IMR-90 (cell line): ENCODE measurements at regions not wholly inside any gene's neighbourhood (a gene's known extent, or its start where the extent isn't known, plus 50 kb on each side); places are given as distances from the start of the nearest gene placed in this dataset.

Source experiments
- ATAC-seq: fragments of 200-7000 bp; cut with Tn5 transposase; 2 replicates; pipeline ENCODE4 v1.9.1; 2020; ENCODE audit warnings: low read depth, mild to moderate bottlenecking, moderate library complexity
- BruUV-seq: library from RNA; stranded (reverse); fragments of 400-500 nt; replicated peaks from 2 replicates; lab custom pipeline; 2021; lab: Mats Ljungman, UMichigan
- CTCF ChIA-PET: fragments of 300-600 bp; formaldehyde crosslinking; extraction: SDS; loops from one replicate; lab custom pipeline; 2021; ENCODE audit warnings: antibody characterized with exemption; lab: Yijun Ruan, JAX
- POLR2A ChIA-PET: fragments of 300-600 bp; sonication (Branson Sonifier 250); formaldehyde crosslinking; loops from one replicate; lab custom pipeline; 2022; ENCODE audit warnings: antibody characterized with exemption; ENCODE audit not compliant: unreplicated experiment; lab: Charles Lee
- DNase-seq: peaks from one replicate; pipeline ENCODE4 v3.0.0; 2013
- H2AFZ ChIP-seq: replicated peaks from 2 replicates; pipeline ENCODE3; 2013; ENCODE audit warnings: low read length, mild to moderate bottlenecking; ENCODE audit not compliant: poor library complexity
- H2AK5ac ChIP-seq: 2 replicates; pipeline ENCODE4 v1.6.1; 2013; ENCODE audit warnings: low read depth, low read length, inconsistent platforms
- H2AK9ac ChIP-seq: replicated peaks from 2 replicates; pipeline ENCODE3; 2013; ENCODE audit warnings: mild to moderate bottlenecking, low read depth, low read length, moderate library complexity; ENCODE audit not compliant: poor library complexity
- H2BK120ac ChIP-seq: 2 replicates; pipeline ENCODE4 v1.6.1; 2013; ENCODE audit warnings: low read depth, low read length, inconsistent platforms
- H2BK15ac ChIP-seq: 3 replicates; pipeline ENCODE4 v1.6.1; 2013; ENCODE audit warnings: low read depth, low read length, inconsistent platforms
- H2BK20ac ChIP-seq: 2 replicates; pipeline ENCODE4 v1.6.1; 2013; ENCODE audit warnings: low read depth, mild to moderate bottlenecking, inconsistent platforms, low read length, moderate library complexity
- H2BK5ac ChIP-seq: 2 replicates; pipeline ENCODE4 v1.6.1; 2013; ENCODE audit warnings: mild to moderate bottlenecking, low read depth, low read length, inconsistent platforms; ENCODE audit not compliant: poor library complexity, severe bottlenecking
- H3K14ac ChIP-seq: replicated peaks from 2 replicates; pipeline ENCODE4 v1.6.1; 2013; ENCODE audit warnings: low read depth, low read length, inconsistent platforms
- H3K18ac ChIP-seq: 2 replicates; pipeline ENCODE4 v1.6.1; 2013; ENCODE audit warnings: low read depth, low read length, control low read depth
- H3K23ac ChIP-seq: 2 replicates; pipeline ENCODE4 v1.6.1; 2013; ENCODE audit warnings: low read depth, low read length, inconsistent platforms
- H3K27ac ChIP-seq: 2 replicates; pipeline ENCODE4 v1.5.1; 2013; ENCODE audit warnings: mild to moderate bottlenecking, control low read depth, low read length; ENCODE audit not compliant: insufficient read depth
- H3K27me3 ChIP-seq: 2 replicates; pipeline ENCODE4 v1.6.1; 2013; ENCODE audit warnings: low read length; ENCODE audit not compliant: control insufficient read depth, insufficient read depth
- H3K36me3 ChIP-seq: 2 replicates; pipeline ENCODE4 v1.6.1; 2013; ENCODE audit warnings: low read length, mixed read lengths; ENCODE audit not compliant: control insufficient read depth, insufficient read depth
- H3K4ac ChIP-seq: 2 replicates; pipeline ENCODE4 v1.6.1; 2013; ENCODE audit warnings: low read depth, low read length, inconsistent platforms
- H3K4me1 ChIP-seq: 2 replicates; pipeline ENCODE4 v1.6.1; 2013; ENCODE audit warnings: low read length, mixed read lengths; ENCODE audit not compliant: control insufficient read depth, insufficient read depth
- H3K4me2 ChIP-seq: 2 replicates; pipeline ENCODE4 v1.6.1; 2013; ENCODE audit warnings: low read depth, mild to moderate bottlenecking, control low read depth, low read length, moderate library complexity
- H3K4me3 ChIP-seq: 2 replicates; pipeline ENCODE4 v1.5.1; 2013; ENCODE audit warnings: low read depth, mild to moderate bottlenecking, control low read depth, low read length, moderate library complexity; ENCODE audit not compliant: insufficient read depth
- H3K56ac ChIP-seq: 2 replicates; pipeline ENCODE4 v1.6.1; 2013; ENCODE audit warnings: low read length, inconsistent platforms; ENCODE audit not compliant: insufficient read depth; ENCODE audit errors: extremely low read depth
- H3K79me1 ChIP-seq, 2 experiments: 2 replicates each; pipeline ENCODE4 v1.6.1; 2013; ENCODE audit warnings: low read length in 2 of 2, inconsistent platforms in 1 of 2, low read depth in 1 of 2
- H3K9ac ChIP-seq: 2 replicates; pipeline ENCODE4 v1.6.1; 2013; ENCODE audit warnings: low read depth, low read length, control low read depth
- H3K9me1 ChIP-seq: 2 replicates; pipeline ENCODE4 v1.6.1; 2013; ENCODE audit warnings: low read length, inconsistent platforms; ENCODE audit not compliant: insufficient read depth
- H3K9me3 ChIP-seq: 2 replicates; pipeline ENCODE4 v1.6.1; 2013; ENCODE audit warnings: low read length; ENCODE audit not compliant: control insufficient read depth, insufficient read depth
- H4K20me1 ChIP-seq: 2 replicates; pipeline ENCODE4 v1.6.1; 2013; ENCODE audit warnings: low read length, inconsistent platforms; ENCODE audit not compliant: insufficient read depth
- H4K5ac ChIP-seq: 2 replicates; pipeline ENCODE4 v1.6.1; 2013; ENCODE audit warnings: mild to moderate bottlenecking, low read depth, low read length, control low read depth
- H4K8ac ChIP-seq, 2 experiments: 2 replicates each; pipeline ENCODE4 v1.6.1; 2013; ENCODE audit warnings: low read depth in 2 of 2, low read length in 2 of 2, control low read depth in 1 of 2, inconsistent platforms in 1 of 2
- H4K91ac ChIP-seq: 2 replicates; pipeline ENCODE4 v1.6.1; 2013; ENCODE audit warnings: low read depth, low read length, inconsistent platforms; ENCODE audit not compliant: insufficient read depth
- CEBPB ChIP-seq: IDR thresholded peaks from 2 replicates; pipeline ENCODE4 v1.6.1; 2012; ENCODE audit warnings: low read depth, low read length, improper control_type of control experiment
- CHD1 ChIP-seq: IDR thresholded peaks from 2 replicates; pipeline ENCODE4 v1.6.1; 2012; ENCODE audit warnings: low read depth, low read length, improper control_type of control experiment
- CTCF ChIP-seq: conservative IDR thresholded peaks from 2 replicates; pipeline ENCODE4 v1.5.1; 2012; ENCODE audit warnings: mild to moderate bottlenecking, low read depth, low read length, improper control_type of control experiment
- FOS ChIP-seq: fragments of 150-350 bp; IDR thresholded peaks from 2 replicates; pipeline ENCODE4 v1.6.1; 2016; ENCODE audit warnings: low read depth, low read length
- MAFK ChIP-seq: IDR thresholded peaks from 2 replicates; pipeline ENCODE4 v1.6.1; 2012; ENCODE audit warnings: low read depth, low read length, improper control_type of control experiment
- NFE2L2 ChIP-seq: fragments of 150-350 bp; IDR thresholded peaks from 2 replicates; pipeline ENCODE4 v1.6.1; 2016; ENCODE audit warnings: low read depth, mild to moderate bottlenecking, low read length
- POLR2A ChIP-seq: IDR thresholded peaks from 2 replicates; pipeline ENCODE4 v1.6.1; 2012; ENCODE audit warnings: mild to moderate bottlenecking, low read depth, low read length
- RAD21 ChIP-seq: IDR thresholded peaks from 2 replicates; pipeline ENCODE4 v1.6.1; 2012; ENCODE audit warnings: low read length, improper control_type of control experiment
- RCOR1 ChIP-seq: IDR thresholded peaks from 2 replicates; pipeline ENCODE4 v1.6.1; 2012; ENCODE audit warnings: mild to moderate bottlenecking, low read length, improper control_type of control experiment; ENCODE audit not compliant: insufficient replicate concordance
- RFX5 ChIP-seq: IDR thresholded peaks from 2 replicates; pipeline ENCODE4 v1.8.0; 2012; ENCODE audit warnings: low read depth, mild to moderate bottlenecking, low read length, moderate library complexity
- SMC3 ChIP-seq: fragments of 150-350 bp; IDR thresholded peaks from 2 replicates; pipeline ENCODE4 v1.6.1; 2016; ENCODE audit warnings: low read depth, mild to moderate bottlenecking, antibody characterized with exemption, low read length, moderate library complexity
- WGBS, 2 experiments: methylation state at CpG; one replicate each; pipeline versions ENCODE4 v1.1.5 to v1.1.7; 2013; ENCODE audit warnings: missing lambda C conversion rate in 2 of 2; ENCODE audit not compliant: insufficient read length in 1 of 2; ENCODE audit errors: extremely low coverage in 2 of 2; 5-methylcytosine and 5-hydroxymethylcytosine counted together
- dilution Hi-C: fragments of 300-500 bp; cut with HindIII; formaldehyde crosslinking; loops from one replicate; pipeline ENCODE4 v1.14.3; 2018; ENCODE audit warnings: low sequenced_read_pairs; ENCODE audit not compliant: unreplicated experiment
- in situ Hi-C: fragments of 300-500 bp; cut with MboI; formaldehyde crosslinking; loops from 3 replicates; pipeline ENCODE4 v1.14.3; 2019; ENCODE audit warnings: low sequenced_read_pairs, inconsistent platforms, mixed read lengths
- intact Hi-C: fragments of 100-400 bp; cut with micrococcal nuclease; formaldehyde crosslinking; loops from 2 replicates; pipeline ENCODE4 v1.10.0; 2022
- TF ChIP-seq, protein P1 (sequence below): fragments of 150-350 bp; IDR thresholded peaks from 2 replicates; pipeline ENCODE4 v1.6.1; 2016; ENCODE audit warnings: low read depth, mild to moderate bottlenecking, low read length, moderate library complexity, borderline replicate concordance
- TF ChIP-seq, protein P2 (sequence below): fragments of 150-350 bp; IDR thresholded peaks from 2 replicates; pipeline ENCODE4 v1.6.1; 2017; ENCODE audit warnings: mild to moderate bottlenecking, antibody characterized with exemption, low read length, low read depth

GRCh38 chr10:56881218-56881617 is 520.2 kb upstream of the ZWINT start:
- Histone ChIP-seq H3K9me3 (peaks cover 9% of the 10 kb centered on the region), H3K9ac (no peak overlapping the region), H2AFZ (no peak overlapping the region), H3K4me3 (no peak overlapping the region), H3K27me3 (no peaks in the 10 kb centered on the region), H4K20me1 (no peaks in the 10 kb centered on the region), H3K14ac (no peak overlapping the region), H3K56ac (no peak overlapping the region), H2BK20ac (no peak overlapping the region), H4K5ac (no peak overlapping the region), H3K4me2 (no peak overlapping the region), H3K18ac (no peak overlapping the region), H3K27ac (no peak overlapping the region), H2AK5ac (no peak overlapping the region), H3K79me1 (no peaks in the 10 kb centered on the region), H3K9me1 (no peaks in the 10 kb centered on the region), H4K8ac (no peak overlapping the region), H3K36me3 (no peaks in the 10 kb centered on the region), H2BK120ac (no peak overlapping the region), H2AK9ac (no peak overlapping the region), H2BK5ac (no peak overlapping the region), H3K4ac (no peak overlapping the region), H2BK15ac (no peak overlapping the region), H3K23ac (no peak overlapping the region), H4K91ac (no peak overlapping the region), H3K4me1 (no peaks in the 10 kb centered on the region)
- intact Hi-C loops, result no loop called here
- in situ Hi-C loops, result no loop called here
- WGBS, 2 experiments, result no CpG with 5 or more reads among the region's 3 CpGs
- dilution Hi-C loops, result no loop called here
- ChIA-PET CTCF (no interaction called here), POLR2A (no interaction called here)
- TF ChIP-seq POLR2A (no peak), MAFK (no peak), SMC3 (no peak), NFE2L2 (no peak), RAD21 (no peak), CHD1 (no peak), FOS (no peak), CTCF (no peak), CEBPB (no peak), RCOR1 (no peak), RFX5 (no peak)
- TF ChIP-seq, protein P1, sequence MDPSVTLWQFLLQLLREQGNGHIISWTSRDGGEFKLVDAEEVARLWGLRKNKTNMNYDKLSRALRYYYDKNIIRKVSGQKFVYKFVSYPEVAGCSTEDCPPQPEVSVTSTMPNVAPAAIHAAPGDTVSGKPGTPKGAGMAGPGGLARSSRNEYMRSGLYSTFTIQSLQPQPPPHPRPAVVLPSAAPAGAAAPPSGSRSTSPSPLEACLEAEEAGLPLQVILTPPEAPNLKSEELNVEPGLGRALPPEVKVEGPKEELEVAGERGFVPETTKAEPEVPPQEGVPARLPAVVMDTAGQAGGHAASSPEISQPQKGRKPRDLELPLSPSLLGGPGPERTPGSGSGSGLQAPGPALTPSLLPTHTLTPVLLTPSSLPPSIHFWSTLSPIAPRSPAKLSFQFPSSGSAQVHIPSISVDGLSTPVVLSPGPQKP, result no peak
- TF ChIP-seq, protein P2, sequence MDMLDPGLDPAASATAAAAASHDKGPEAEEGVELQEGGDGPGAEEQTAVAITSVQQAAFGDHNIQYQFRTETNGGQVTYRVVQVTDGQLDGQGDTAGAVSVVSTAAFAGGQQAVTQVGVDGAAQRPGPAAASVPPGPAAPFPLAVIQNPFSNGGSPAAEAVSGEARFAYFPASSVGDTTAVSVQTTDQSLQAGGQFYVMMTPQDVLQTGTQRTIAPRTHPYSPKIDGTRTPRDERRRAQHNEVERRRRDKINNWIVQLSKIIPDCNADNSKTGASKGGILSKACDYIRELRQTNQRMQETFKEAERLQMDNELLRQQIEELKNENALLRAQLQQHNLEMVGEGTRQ, result no peak
- no TSS peak for BruUV-seq
- DNase-seq, result no peak
- ATAC-seq, result no peak
